A549 (cell line): ENCODE measurements at regions not wholly inside any gene's neighbourhood (a gene's known extent, or its start where the extent isn't known, plus 50 kb on each side); places are given as distances from the start of the nearest gene placed in this dataset.

Source experiments
- ATAC-seq, 2 experiments: fragments of 200-7000 bp in 1 of 2; fragments of >200 bp in 1 of 2; cut with Nextera tagmentation in 1 of 2; cut with Tn5 transposase in 1 of 2; 3 replicates each; pipeline versions ENCODE4 v1.8.0 to v1.9.1; 2018 to 2020; ENCODE audit warnings: mild to moderate bottlenecking in 1 of 2, moderate library complexity in 1 of 2
- CTCF ChIA-PET: fragments of 300-600 bp; sonication (Branson Sonifier 250); formaldehyde crosslinking; extraction: SDS; loops from one replicate; lab custom pipeline; 2021; ENCODE audit warnings: antibody characterized with exemption, inconsistent platforms; lab: Yijun Ruan, JAX
- POLR2A ChIA-PET: fragments of 350-600 bp; formaldehyde crosslinking; extraction: SDS; loops from one replicate; lab custom pipeline; 2021; ENCODE audit warnings: antibody characterized with exemption, inconsistent platforms; lab: Yijun Ruan, JAX
- DNase-seq, 2 experiments: peaks; one replicate each; pipeline versions ENCODE4 v3.0.0 to v3.0.0-alpha.2; 2011 to 2016; ENCODE audit warnings: low read depth in 1 of 2, low spot score in 1 of 2
- FAIRE-seq: peaks from 2 replicates; lab custom pipeline; 2011; peaks lifted over from hg19 to GRCh38; lab: Jason Lieb, UNC
- H3K27ac ChIP-seq, 2 experiments: fragments of >200 bp; sonication (Bioruptor Twin); formaldehyde crosslinking; 3 replicates each; pipeline ENCODE4 v1.5.1; 2016 to 2017
- H3K4me1 ChIP-seq: fragments of >200 bp; sonication (Bioruptor Twin); formaldehyde crosslinking; 3 replicates; pipeline ENCODE4 v1.6.1; 2016
- H3K4me2 ChIP-seq: fragments of >200 bp; sonication (Bioruptor Twin); formaldehyde crosslinking; 3 replicates; pipeline ENCODE4 v1.6.1; 2016
- H3K4me3 ChIP-seq: fragments of >200 bp; sonication (Bioruptor Twin); formaldehyde crosslinking; 3 replicates; pipeline ENCODE4 v1.5.1; 2016
- H3K9me3 ChIP-seq: fragments of >200 bp; sonication (Bioruptor Twin); formaldehyde crosslinking; 3 replicates; pipeline ENCODE4 v1.6.1; 2016
- BHLHE40 ChIP-seq: IDR thresholded peaks from 2 replicates; pipeline ENCODE4 v1.6.1; 2012; ENCODE audit warnings: low read depth, low read length, inconsistent platforms
- CBX8 ChIP-seq: fragments of 200-600 bp; sonication (generic); IDR thresholded peaks from 2 replicates; pipeline ENCODE4 v1.6.1; 2016
- CEBPB ChIP-seq, 2 experiments: fragments of >200 bp in 1 of 2; sonication (Bioruptor Twin) in 1 of 2; formaldehyde crosslinking in 1 of 2; IDR thresholded peaks; 2 replicates each; pipeline ENCODE4 v1.6.1; 2012 to 2016
- CHD4 ChIP-seq: fragments of 200-600 bp; sonication (generic); IDR thresholded peaks from 2 replicates; pipeline ENCODE4 v1.6.1; 2016; ENCODE audit warnings: antibody characterized with exemption, mild to moderate bottlenecking, borderline replicate concordance
- EHF ChIP-seq: fragments of 250-450 bp; sonication (Bioruptor Pico); IDR thresholded peaks from 2 replicates; pipeline ENCODE4 v1.5.0; 2020; ENCODE audit warnings: mild to moderate bottlenecking
- FOSB ChIP-seq: fragments of 250-450 bp; sonication (Bioruptor Pico); IDR thresholded peaks from 2 replicates; pipeline ENCODE4 v1.5.0; 2020; ENCODE audit warnings: mild to moderate bottlenecking, moderate library complexity
- FOXS1 ChIP-seq: fragments of 250-450 bp; sonication (Bioruptor Pico); IDR thresholded peaks from 2 replicates; pipeline ENCODE4 v1.5.0; 2020; ENCODE audit warnings: mild to moderate bottlenecking, moderate library complexity
- HDAC2 ChIP-seq: fragments of 200-600 bp; sonication (generic); IDR thresholded peaks from 2 replicates; pipeline ENCODE4 v1.6.1; 2016
- HEYL ChIP-seq: fragments of 250-450 bp; sonication (Bioruptor Pico); IDR thresholded peaks from 2 replicates; pipeline ENCODE4 v1.8.0; 2021; ENCODE audit warnings: mild to moderate bottlenecking, moderate library complexity
- HOXA7 ChIP-seq: fragments of 250-450 bp; sonication (Bioruptor Pico); IDR thresholded peaks from 2 replicates; pipeline ENCODE4 v1.5.0; 2020; ENCODE audit warnings: mild to moderate bottlenecking, moderate library complexity
- HOXB5 ChIP-seq: fragments of 250-450 bp; sonication (Bioruptor Pico); IDR thresholded peaks from 2 replicates; pipeline ENCODE4 v1.5.0; 2020; ENCODE audit warnings: mild to moderate bottlenecking, moderate library complexity
- JUN ChIP-seq, 2 experiments: fragments of >200 bp; sonication (Bioruptor Twin); formaldehyde crosslinking; IDR thresholded peaks; 2 replicates in 1 of 2; 3 replicates in 1 of 2; pipeline ENCODE4 v1.6.1; 2016 to 2017
- JUNB ChIP-seq: fragments of >200 bp; sonication (Bioruptor Twin); formaldehyde crosslinking; IDR thresholded peaks from 2 replicates; pipeline ENCODE4 v1.6.1; 2016
- KDM1A ChIP-seq: fragments of 200-600 bp; sonication (generic); IDR thresholded peaks from 2 replicates; pipeline ENCODE4 v1.6.1; 2016; ENCODE audit warnings: low read depth, mild to moderate bottlenecking
- NR3C1 ChIP-seq: fragments of >200 bp; sonication (Bioruptor Twin); formaldehyde crosslinking; IDR thresholded peaks from 3 replicates; pipeline ENCODE4 v1.6.1; 2017
- PHF8 ChIP-seq: fragments of 200-600 bp; sonication (generic); IDR thresholded peaks from 2 replicates; pipeline ENCODE4 v1.6.1; 2016; ENCODE audit warnings: low read depth, mild to moderate bottlenecking, antibody characterized with exemption, moderate library complexity, borderline replicate concordance
- POLR2AphosphoS2 ChIP-seq: conservative IDR thresholded peaks from 2 replicates; pipeline ENCODE4 v1.6.1; 2012; ENCODE audit warnings: low read length, improper control_type of control experiment, inconsistent platforms
- RARB ChIP-seq: fragments of 250-450 bp; sonication (Bioruptor Pico); IDR thresholded peaks from 2 replicates; pipeline ENCODE4 v1.8.0; 2021; ENCODE audit warnings: mild to moderate bottlenecking, moderate library complexity
- RCOR1 ChIP-seq: fragments of 150-350 bp; IDR thresholded peaks from 2 replicates; pipeline ENCODE4 v1.6.1; 2014; ENCODE audit warnings: antibody characterized with exemption, low read length, low read depth
- SMC3 ChIP-seq: fragments of >200 bp; sonication (Bioruptor Twin); formaldehyde crosslinking; IDR thresholded peaks from 3 replicates; pipeline ENCODE4 v1.6.1; 2018; ENCODE audit warnings: inconsistent platforms
- SREBF2 ChIP-seq: fragments of 450-650 bp; IDR thresholded peaks from 2 replicates; pipeline ENCODE4 v1.6.1; 2014; ENCODE audit warnings: mild to moderate bottlenecking, moderate library complexity
- TFCP2L1 ChIP-seq: fragments of 250-450 bp; sonication (Bioruptor Pico); IDR thresholded peaks from 2 replicates; pipeline ENCODE4 v1.5.0; 2021; ENCODE audit warnings: mild to moderate bottlenecking
- ZFP36 ChIP-seq: fragments of 450-650 bp; IDR thresholded peaks from 2 replicates; pipeline ENCODE4 v1.6.1; 2014; ENCODE audit warnings: borderline replicate concordance; ENCODE audit not compliant: partially characterized antibody
- ZNF302 ChIP-seq: fragments of 250-450 bp; sonication (Bioruptor Pico); IDR thresholded peaks from 2 replicates; pipeline ENCODE4 v1.9.0; 2021; ENCODE audit warnings: inconsistent platforms, mild to moderate bottlenecking, moderate library complexity
- ZSCAN20 ChIP-seq: fragments of 250-450 bp; sonication (Bioruptor Pico); IDR thresholded peaks from 2 replicates; pipeline ENCODE4 v1.8.0; 2022; ENCODE audit warnings: mild to moderate bottlenecking, moderate library complexity
- WGBS: methylation state at CpG from one replicate; pipeline ENCODE4 v1.1.6; 2017; ENCODE audit errors: missing lambda C conversion rate; 5-methylcytosine and 5-hydroxymethylcytosine counted together
- TF ChIP-seq, protein P1 (sequence below): fragments of 250-450 bp; sonication (Bioruptor Pico); IDR thresholded peaks from 2 replicates; pipeline ENCODE4 v1.5.0; 2020; ENCODE audit warnings: low read depth, mild to moderate bottlenecking, moderate library complexity
- TF ChIP-seq, protein P2 (sequence below): fragments of 200-600 bp; sonication (generic); IDR thresholded peaks from 2 replicates; pipeline ENCODE4 v1.6.1; 2016; ENCODE audit warnings: antibody characterized with exemption, mild to moderate bottlenecking, moderate library complexity
- TF ChIP-seq, protein P3 (sequence below): fragments of 450-650 bp; IDR thresholded peaks from 2 replicates; pipeline ENCODE4 v1.6.1; 2014; ENCODE audit warnings: antibody characterized with exemption
- TF ChIP-seq, protein P4 (sequence below): fragments of 250-450 bp; sonication (Bioruptor Pico); IDR thresholded peaks from 2 replicates; pipeline ENCODE4 v1.5.0; 2021; ENCODE audit warnings: mild to moderate bottlenecking, moderate library complexity, borderline replicate concordance

DNA sequence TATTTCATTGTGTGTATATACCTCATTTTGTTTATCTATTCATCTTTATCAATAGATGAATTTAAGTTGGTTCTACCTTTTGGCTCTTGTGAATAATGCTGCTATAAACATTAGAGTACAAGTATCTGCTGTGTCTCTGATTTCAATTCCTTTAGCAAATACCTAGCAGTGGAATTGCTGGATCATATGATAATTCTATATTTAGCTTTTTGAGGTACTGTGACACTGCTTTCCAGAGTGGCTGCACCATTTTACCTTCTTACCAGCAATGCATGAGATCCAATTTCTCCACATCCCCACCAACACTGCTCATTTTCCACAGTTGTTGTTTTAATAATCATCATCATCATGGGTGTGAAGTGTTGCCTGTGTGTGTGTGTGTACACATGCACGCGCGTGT is 182.3 kb downstream of the MBOAT1 start:
- TF ChIP-seq FOSB (no peak), RCOR1 (no peak), KDM1A (no peak), HOXA7 (no peak), PHF8 (no peak), ZFP36 (no peak), POLR2AphosphoS2 (no peak), RARB (CRISPR knock-in tag) (no peak), HDAC2 (no peak), BHLHE40 (no peak), SREBF2 (no peak), SMC3 (no peak), FOXS1 (no peak), HEYL (no peak)
- TF ChIP-seq, protein P1, sequence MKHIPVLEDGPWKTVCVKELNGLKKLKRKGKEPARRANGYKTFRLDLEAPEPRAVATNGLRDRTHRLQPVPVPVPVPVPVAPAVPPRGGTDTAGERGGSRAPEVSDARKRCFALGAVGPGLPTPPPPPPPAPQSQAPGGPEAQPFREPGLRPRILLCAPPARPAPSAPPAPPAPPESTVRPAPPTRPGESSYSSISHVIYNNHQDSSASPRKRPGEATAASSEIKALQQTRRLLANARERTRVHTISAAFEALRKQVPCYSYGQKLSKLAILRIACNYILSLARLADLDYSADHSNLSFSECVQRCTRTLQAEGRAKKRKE (CRISPR knock-in tag), result no peak
- TF ChIP-seq, protein P2, sequence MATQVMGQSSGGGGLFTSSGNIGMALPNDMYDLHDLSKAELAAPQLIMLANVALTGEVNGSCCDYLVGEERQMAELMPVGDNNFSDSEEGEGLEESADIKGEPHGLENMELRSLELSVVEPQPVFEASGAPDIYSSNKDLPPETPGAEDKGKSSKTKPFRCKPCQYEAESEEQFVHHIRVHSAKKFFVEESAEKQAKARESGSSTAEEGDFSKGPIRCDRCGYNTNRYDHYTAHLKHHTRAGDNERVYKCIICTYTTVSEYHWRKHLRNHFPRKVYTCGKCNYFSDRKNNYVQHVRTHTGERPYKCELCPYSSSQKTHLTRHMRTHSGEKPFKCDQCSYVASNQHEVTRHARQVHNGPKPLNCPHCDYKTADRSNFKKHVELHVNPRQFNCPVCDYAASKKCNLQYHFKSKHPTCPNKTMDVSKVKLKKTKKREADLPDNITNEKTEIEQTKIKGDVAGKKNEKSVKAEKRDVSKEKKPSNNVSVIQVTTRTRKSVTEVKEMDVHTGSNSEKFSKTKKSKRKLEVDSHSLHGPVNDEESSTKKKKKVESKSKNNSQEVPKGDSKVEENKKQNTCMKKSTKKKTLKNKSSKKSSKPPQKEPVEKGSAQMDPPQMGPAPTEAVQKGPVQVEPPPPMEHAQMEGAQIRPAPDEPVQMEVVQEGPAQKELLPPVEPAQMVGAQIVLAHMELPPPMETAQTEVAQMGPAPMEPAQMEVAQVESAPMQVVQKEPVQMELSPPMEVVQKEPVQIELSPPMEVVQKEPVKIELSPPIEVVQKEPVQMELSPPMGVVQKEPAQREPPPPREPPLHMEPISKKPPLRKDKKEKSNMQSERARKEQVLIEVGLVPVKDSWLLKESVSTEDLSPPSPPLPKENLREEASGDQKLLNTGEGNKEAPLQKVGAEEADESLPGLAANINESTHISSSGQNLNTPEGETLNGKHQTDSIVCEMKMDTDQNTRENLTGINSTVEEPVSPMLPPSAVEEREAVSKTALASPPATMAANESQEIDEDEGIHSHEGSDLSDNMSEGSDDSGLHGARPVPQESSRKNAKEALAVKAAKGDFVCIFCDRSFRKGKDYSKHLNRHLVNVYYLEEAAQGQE, result no peak
- TF ChIP-seq, protein P3, sequence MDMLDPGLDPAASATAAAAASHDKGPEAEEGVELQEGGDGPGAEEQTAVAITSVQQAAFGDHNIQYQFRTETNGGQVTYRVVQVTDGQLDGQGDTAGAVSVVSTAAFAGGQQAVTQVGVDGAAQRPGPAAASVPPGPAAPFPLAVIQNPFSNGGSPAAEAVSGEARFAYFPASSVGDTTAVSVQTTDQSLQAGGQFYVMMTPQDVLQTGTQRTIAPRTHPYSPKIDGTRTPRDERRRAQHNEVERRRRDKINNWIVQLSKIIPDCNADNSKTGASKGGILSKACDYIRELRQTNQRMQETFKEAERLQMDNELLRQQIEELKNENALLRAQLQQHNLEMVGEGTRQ, result no peak
- TF ChIP-seq, all 56 proteins: peak for 0
- ChIA-PET POLR2A (no interaction called here), CTCF (interaction anchor here (1.7 kb wide), 1 partner anchor 9 kb away, joined by 4 read pairs; no protein-coding TSS in a partner anchor)
- no peak for ATAC-seq
- WGBS, result 52% methylated on average over 3 of the region's 3 CpGs
- DNase-seq, result no peak
- H3K9me3 ChIP-seq, result no peaks in the 10 kb centered on the region
- H3K4me1 ChIP-seq, result no peaks in the 10 kb centered on the region
- no peak overlapping the region for H3K4me2 ChIP-seq
- no peak overlapping the region for H3K4me3 ChIP-seq
- FAIRE-seq, result no peak
- no peak overlapping the region for H3K27ac ChIP-seq

DNA sequence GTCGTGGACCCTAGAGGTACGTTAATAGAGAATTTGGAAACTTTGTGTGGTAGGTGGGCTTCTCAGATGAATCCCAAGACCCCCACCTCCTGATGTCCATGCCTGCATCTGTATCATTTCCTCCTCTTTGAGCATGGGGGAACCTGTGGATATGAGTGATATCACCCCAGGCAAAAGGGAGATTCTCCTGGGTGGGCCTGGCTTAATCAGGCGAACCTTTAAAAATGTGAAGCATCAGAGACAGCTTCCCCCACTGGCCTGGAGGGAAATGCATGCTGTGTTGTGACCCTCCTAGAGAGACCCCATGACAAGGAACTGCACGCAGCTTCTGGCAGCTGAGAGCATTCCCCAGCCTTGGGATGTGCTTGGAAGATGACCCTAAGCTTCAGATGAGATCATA is 180.9 kb downstream of the MBOAT1 start:
- DNase-seq (no peak), FAIRE-seq (no peak), ATAC-seq (no peak)
- Histone ChIP-seq H3K4me2 (no peak overlapping the region), H3K27ac (no peak overlapping the region), H3K4me1 (no peaks in the 10 kb centered on the region), H3K9me3 (no peaks in the 10 kb centered on the region), H3K4me3 (no peak overlapping the region)
- ChIA-PET CTCF (no interaction called here), POLR2A (no interaction called here)
- 21% methylated on average over 4 of the region's 4 CpGs for WGBS
- no peak for TF ChIP-seq CHD4
- no peak for TF ChIP-seq EHF (CRISPR knock-in tag)
- no peak for TF ChIP-seq CBX8
- no peak for TF ChIP-seq JUNB
- no peak for TF ChIP-seq JUN (IDR thresholded peaks at IDR 0.05)
- TF ChIP-seq HOXB5, result no peak
- TF ChIP-seq POLR2AphosphoS2, result no peak
- no peak for TF ChIP-seq TFCP2L1 (CRISPR knock-in tag)
- TF ChIP-seq CEBPB (IDR thresholded peaks at IDR 0.05), result no peak
- no peak for TF ChIP-seq RARB (CRISPR knock-in tag)
- TF ChIP-seq NR3C1, result no peak
- no peak for TF ChIP-seq BHLHE40
- TF ChIP-seq SMC3, result no peak
- TF ChIP-seq, protein P4, sequence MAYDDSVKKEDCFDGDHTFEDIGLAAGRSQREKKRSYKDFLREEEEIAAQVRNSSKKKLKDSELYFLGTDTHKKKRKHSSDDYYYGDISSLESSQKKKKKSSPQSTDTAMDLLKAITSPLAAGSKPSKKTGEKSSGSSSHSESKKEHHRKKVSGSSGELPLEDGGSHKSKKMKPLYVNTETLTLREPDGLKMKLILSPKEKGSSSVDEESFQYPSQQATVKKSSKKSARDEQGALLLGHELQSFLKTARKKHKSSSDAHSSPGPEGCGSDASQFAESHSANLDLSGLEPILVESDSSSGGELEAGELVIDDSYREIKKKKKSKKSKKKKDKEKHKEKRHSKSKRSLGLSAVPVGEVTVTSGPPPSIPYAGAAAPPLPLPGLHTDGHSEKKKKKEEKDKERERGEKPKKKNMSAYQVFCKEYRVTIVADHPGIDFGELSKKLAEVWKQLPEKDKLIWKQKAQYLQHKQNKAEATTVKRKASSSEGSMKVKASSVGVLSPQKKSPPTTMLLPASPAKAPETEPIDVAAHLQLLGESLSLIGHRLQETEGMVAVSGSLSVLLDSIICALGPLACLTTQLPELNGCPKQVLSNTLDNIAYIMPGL, result no peak
- no peak for TF ChIP-seq ZNF302 (CRISPR knock-in tag)
- no peak for TF ChIP-seq ZSCAN20 (CRISPR knock-in tag)
